ENCODE measurements at regions not wholly inside any gene's neighbourhood (a gene's known extent, or its start where the extent isn't known, plus 50 kb on each side); places are given as distances from the start of the nearest gene placed in this dataset.
A peak's percentile ranks its signal among the peaks of the same experiment; 100 is the strongest.

DNA sequence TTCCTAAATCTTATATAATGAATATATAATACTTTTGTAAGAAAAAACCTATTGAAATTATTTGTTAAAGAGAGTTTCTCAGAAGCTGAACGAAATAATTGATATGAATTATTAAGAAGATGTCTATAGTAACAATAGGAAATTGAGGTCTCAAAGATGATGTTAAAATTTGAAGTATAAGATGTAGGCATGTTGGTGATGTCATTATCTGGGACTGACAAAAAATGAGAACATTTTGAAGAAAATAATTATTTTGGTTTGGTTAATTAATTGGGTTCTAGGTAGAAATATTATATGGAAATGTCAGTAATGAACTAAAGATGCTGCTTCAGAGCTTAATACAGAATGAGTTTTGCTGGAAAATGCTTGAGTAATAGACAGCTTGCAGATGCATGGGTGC, 501.4 kb upstream of the ST8SIA4 start:
- H3K9me3 ChIP-seq (ENCODE audit: insufficient read depth, low read depth, low read length) = no peaks in the 10 kb centered on the region
- no peak for TF ChIP-seq EZH2phosphoT487 (IDR thresholded peaks at IDR 0.05; ENCODE audit: borderline replicate concordance)
- TF ChIP-seq CTCF (conservative IDR thresholded peaks at IDR 0.05; ENCODE audit: low read length) = no peak
- H3K27me3 ChIP-seq (ENCODE audit: insufficient read depth, low read length, poor library complexity, severe bottlenecking) = no peaks in the 10 kb centered on the region
- no peaks in the 10 kb centered on the region for H3K79me2 ChIP-seq (ENCODE audit: insufficient read depth, low read length)
- H2AFZ ChIP-seq (ENCODE audit: low read length) = no peak overlapping the region
- no peaks in the 10 kb centered on the region for H3K9me2 ChIP-seq (replicated peaks; ENCODE audit: low read depth, low read length)
- H3K36me3 ChIP-seq (ENCODE audit: insufficient read depth, low read length) = no peaks in the 10 kb centered on the region
- no peaks in the 10 kb centered on the region for H3F3A ChIP-seq (ENCODE audit: low read depth)
- no peaks in the 10 kb centered on the region for H4K20me1 ChIP-seq (ENCODE audit: insufficient read depth, low read length, poor library complexity, severe bottlenecking)
- no peak overlapping the region for H3K4me3 ChIP-seq (ENCODE audit: low read length, poor library complexity, severe bottlenecking)
- H3K4me1 ChIP-seq (ENCODE audit: insufficient read depth, low read length, poor library complexity, severe bottlenecking) = no peaks in the 10 kb centered on the region
- H3K4me2 ChIP-seq (ENCODE audit: low read depth, low read length, poor library complexity, severe bottlenecking) = no peak overlapping the region
- H3K9ac ChIP-seq (ENCODE audit: low read depth, low read length, poor library complexity, severe bottlenecking) = no peak overlapping the region

GRCh38 chr5:101393795-101394450, 490.8 kb upstream of the ST8SIA4 start:
- no peaks in the 10 kb centered on the region for H3K9me2 ChIP-seq (replicated peaks; ENCODE audit: low read depth, low read length)
- H3K9me3 ChIP-seq (ENCODE audit: insufficient read depth, low read depth, low read length) = no peaks in the 10 kb centered on the region
- no peaks in the 10 kb centered on the region for H3K79me2 ChIP-seq (ENCODE audit: insufficient read depth, low read length)
- no peak overlapping the region for H3K4me3 ChIP-seq (ENCODE audit: low read length, poor library complexity, severe bottlenecking)
- H3K9ac ChIP-seq (ENCODE audit: low read depth, low read length, poor library complexity, severe bottlenecking) = no peak overlapping the region
- H2AFZ ChIP-seq (ENCODE audit: low read length) = no peak overlapping the region
- H3K36me3 ChIP-seq (ENCODE audit: insufficient read depth, low read length) = no peaks in the 10 kb centered on the region
- no peaks in the 10 kb centered on the region for H3F3A ChIP-seq (ENCODE audit: low read depth)
- H4K20me1 ChIP-seq (ENCODE audit: insufficient read depth, low read length, poor library complexity, severe bottlenecking) = no peaks in the 10 kb centered on the region
- no peak overlapping the region for H3K4me2 ChIP-seq (ENCODE audit: low read depth, low read length, poor library complexity, severe bottlenecking)
- H3K27me3 ChIP-seq (ENCODE audit: insufficient read depth, low read length, poor library complexity, severe bottlenecking) = no peaks in the 10 kb centered on the region
- H3K4me1 ChIP-seq (ENCODE audit: insufficient read depth, low read length, poor library complexity, severe bottlenecking) = no peaks in the 10 kb centered on the region
- TF ChIP-seq EZH2phosphoT487 (IDR thresholded peaks at IDR 0.05; ENCODE audit: borderline replicate concordance) = no peak
- TF ChIP-seq CTCF (conservative IDR thresholded peaks at IDR 0.05; ENCODE audit: low read length) = no peak

GRCh38 chr5:101390151-101390908, 487.2 kb upstream of the ST8SIA4 start:
- Histone ChIP-seq H3K9me3 (ENCODE audit: insufficient read depth, low read depth, low read length) (no peaks in the 10 kb centered on the region), H2AFZ (ENCODE audit: low read length) (no peak overlapping the region), H3K79me2 (ENCODE audit: insufficient read depth, low read length) (no peaks in the 10 kb centered on the region), H4K20me1 (ENCODE audit: insufficient read depth, low read length, poor library complexity, severe bottlenecking) (no peaks in the 10 kb centered on the region), H3K4me2 (ENCODE audit: low read depth, low read length, poor library complexity, severe bottlenecking) (no peak overlapping the region), H3K27me3 (ENCODE audit: insufficient read depth, low read length, poor library complexity, severe bottlenecking) (no peaks in the 10 kb centered on the region), H3K9me2 (replicated peaks; ENCODE audit: low read depth, low read length) (no peaks in the 10 kb centered on the region), H3K9ac (ENCODE audit: low read depth, low read length, poor library complexity, severe bottlenecking) (no peak overlapping the region), H3F3A (ENCODE audit: low read depth) (no peaks in the 10 kb centered on the region), H3K36me3 (ENCODE audit: insufficient read depth, low read length) (no peaks in the 10 kb centered on the region), H3K4me3 (ENCODE audit: low read length, poor library complexity, severe bottlenecking) (no peak overlapping the region), H3K4me1 (ENCODE audit: insufficient read depth, low read length, poor library complexity, severe bottlenecking) (no peaks in the 10 kb centered on the region)
- peak; percentile 57 for TF ChIP-seq CTCF (conservative IDR thresholded peaks at IDR 0.05; ENCODE audit: low read length)
- TF ChIP-seq EZH2phosphoT487 (IDR thresholded peaks at IDR 0.05; ENCODE audit: borderline replicate concordance) = no peak
